GM12878 (cell line): ENCODE measurements at regions not wholly inside any gene's neighbourhood (a gene's known extent, or its start where the extent isn't known, plus 50 kb on each side); places are given as distances from the start of the nearest gene placed in this dataset.

Source experiments
- BRCA1 ChIP-seq: IDR thresholded peaks from 2 replicates; pipeline ENCODE4 v1.6.1; 2011; ENCODE audit warnings: low read depth, low read length, improper control_type of control experiment
- CHD1 ChIP-seq: IDR thresholded peaks from 2 replicates; pipeline ENCODE4 v1.6.1; 2012; ENCODE audit warnings: low read depth, low read length, improper control_type of control experiment
- EP300 ChIP-seq, 2 experiments: fragments of 150-350 bp in 1 of 2; IDR thresholded peaks; 2 replicates each; pipeline ENCODE4 v1.6.1; 2011 to 2012; ENCODE audit warnings: low read depth in 2 of 2, low read length in 2 of 2, borderline replicate concordance in 1 of 2, improper control_type of control experiment in 1 of 2, inconsistent platforms in 1 of 2; ENCODE audit not compliant: control insufficient read depth in 1 of 2
- EZH2 ChIP-seq: IDR thresholded peaks from 2 replicates; pipeline ENCODE4 v1.6.1; 2012; ENCODE audit warnings: low read depth, mild to moderate bottlenecking, control low read depth, inconsistent platforms, low read length, borderline replicate concordance; ENCODE audit not compliant: control insufficient read depth
- MTA2 ChIP-seq: fragments of 450-650 bp; IDR thresholded peaks from 2 replicates; pipeline ENCODE4 v1.6.1; 2016; ENCODE audit warnings: low read depth, mild to moderate bottlenecking, moderate library complexity
- POLR2A ChIP-seq: IDR thresholded peaks from 2 replicates; pipeline ENCODE4 v1.6.1; 2011; ENCODE audit warnings: low read depth, mild to moderate bottlenecking, low read length
- SMAD1 ChIP-seq: fragments of 450-650 bp; IDR thresholded peaks from 2 replicates; pipeline ENCODE4 v1.6.1; 2018; ENCODE audit warnings: mild to moderate bottlenecking, low read depth; ENCODE audit not compliant: partially characterized antibody
- SRF ChIP-seq, 2 experiments: IDR thresholded peaks; 2 replicates each; pipeline ENCODE4 v1.6.1; 2011; ENCODE audit warnings: low read depth in 2 of 2, low read length in 2 of 2, mild to moderate bottlenecking in 1 of 2, moderate library complexity in 1 of 2
- TCF12 ChIP-seq: IDR thresholded peaks from 2 replicates; pipeline ENCODE4 v1.6.1; 2011; ENCODE audit warnings: low read depth, mild to moderate bottlenecking, low read length
- YY1 ChIP-seq: IDR thresholded peaks from 2 replicates; pipeline ENCODE4 v1.6.1; 2011; ENCODE audit warnings: low read depth, mild to moderate bottlenecking, low read length
- TF ChIP-seq, protein P1 (sequence below), 3 experiments: IDR thresholded peaks in 2 of 3; conservative IDR thresholded peaks in 1 of 3; 2 replicates each; pipeline ENCODE4 v1.5.1; 2011; ENCODE audit warnings: low read depth in 3 of 3, low read length in 3 of 3, mild to moderate bottlenecking in 3 of 3, control low read depth in 2 of 3, moderate library complexity in 2 of 3, inconsistent platforms in 1 of 3, mixed read lengths in 1 of 3; ENCODE audit not compliant: control insufficient read depth in 2 of 3, insufficient read depth in 1 of 3; ENCODE audit errors: extremely low read depth in 1 of 3
- TF ChIP-seq, protein P2 (sequence below): IDR thresholded peaks from 2 replicates; pipeline ENCODE4 v1.6.1; 2012; ENCODE audit warnings: low read depth, low read length, improper control_type of control experiment

DNA sequence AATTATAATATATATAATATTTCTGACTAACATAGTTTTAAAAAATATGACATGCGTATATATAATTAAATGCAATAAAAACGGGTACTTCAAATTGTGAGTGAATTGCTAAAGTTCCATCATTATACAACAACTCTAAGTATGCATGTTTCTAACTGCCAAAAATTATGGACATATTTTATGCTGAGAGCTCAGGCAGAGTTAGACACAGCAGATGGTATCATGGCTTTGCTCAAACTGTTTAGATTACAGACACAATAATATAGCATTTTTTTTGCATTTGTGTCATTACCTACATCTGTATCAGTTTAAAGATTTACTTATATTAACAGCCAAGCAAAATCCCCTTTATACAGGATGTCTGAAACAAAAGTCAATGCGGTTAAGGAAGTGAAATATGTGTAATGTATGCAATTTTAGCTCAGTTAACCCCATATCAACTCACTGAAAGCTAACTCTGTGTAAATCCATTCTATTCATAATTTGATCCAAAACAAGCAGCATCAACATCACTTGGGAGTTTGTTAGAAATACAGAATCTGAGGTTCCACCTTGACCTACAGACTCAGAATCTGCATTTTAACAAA is 119.1 kb upstream of the CNKSR2 start:
- TF ChIP-seq, protein P1, sequence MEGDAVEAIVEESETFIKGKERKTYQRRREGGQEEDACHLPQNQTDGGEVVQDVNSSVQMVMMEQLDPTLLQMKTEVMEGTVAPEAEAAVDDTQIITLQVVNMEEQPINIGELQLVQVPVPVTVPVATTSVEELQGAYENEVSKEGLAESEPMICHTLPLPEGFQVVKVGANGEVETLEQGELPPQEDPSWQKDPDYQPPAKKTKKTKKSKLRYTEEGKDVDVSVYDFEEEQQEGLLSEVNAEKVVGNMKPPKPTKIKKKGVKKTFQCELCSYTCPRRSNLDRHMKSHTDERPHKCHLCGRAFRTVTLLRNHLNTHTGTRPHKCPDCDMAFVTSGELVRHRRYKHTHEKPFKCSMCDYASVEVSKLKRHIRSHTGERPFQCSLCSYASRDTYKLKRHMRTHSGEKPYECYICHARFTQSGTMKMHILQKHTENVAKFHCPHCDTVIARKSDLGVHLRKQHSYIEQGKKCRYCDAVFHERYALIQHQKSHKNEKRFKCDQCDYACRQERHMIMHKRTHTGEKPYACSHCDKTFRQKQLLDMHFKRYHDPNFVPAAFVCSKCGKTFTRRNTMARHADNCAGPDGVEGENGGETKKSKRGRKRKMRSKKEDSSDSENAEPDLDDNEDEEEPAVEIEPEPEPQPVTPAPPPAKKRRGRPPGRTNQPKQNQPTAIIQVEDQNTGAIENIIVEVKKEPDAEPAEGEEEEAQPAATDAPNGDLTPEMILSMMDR (IDR thresholded peaks at IDR 0.05 in 2 of 3, conservative IDR thresholded peaks at IDR 0.05 in 1 of 3; ENCODE audit: control insufficient read depth in 2 of 3, extremely low read depth in 1 of 3, insufficient read depth in 1 of 3, low read depth in 3 of 3, low read length in 3 of 3), result no peak
- TF ChIP-seq BRCA1 (no peak), MTA2 (no peak), TCF12 (no peak), POLR2A (no peak), YY1 (no peak), EZH2 (no peak), CHD1 (no peak), SMAD1 (no peak), SRF (IDR thresholded peaks at IDR 0.05; ENCODE audit: low read depth in 2 of 2, low read length in 2 of 2) (no peak), EP300 (IDR thresholded peaks at IDR 0.05; ENCODE audit: borderline replicate concordance in 1 of 2, control insufficient read depth in 1 of 2, low read depth in 2 of 2, low read length in 2 of 2) (no peak)
- TF ChIP-seq, protein P2, sequence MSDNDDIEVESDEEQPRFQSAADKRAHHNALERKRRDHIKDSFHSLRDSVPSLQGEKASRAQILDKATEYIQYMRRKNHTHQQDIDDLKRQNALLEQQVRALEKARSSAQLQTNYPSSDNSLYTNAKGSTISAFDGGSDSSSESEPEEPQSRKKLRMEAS, result no peak
